HG02981 (cell line): ENCODE measurements at regions not wholly inside any gene's neighbourhood (a gene's known extent, or its start where the extent isn't known, plus 50 kb on each side); places are given as distances from the start of the nearest gene placed in this dataset.

Experiments used
- ATAC-seq: cut with Tn5 transposase; IDR thresholded peaks from one replicate; pipeline ENCODE4 v1.9.1; 2021; ENCODE audit warnings: mild to moderate bottlenecking, moderate library complexity; ENCODE audit not compliant: unreplicated experiment

- no peak for ATAC-seq
These were observed 398.3 kb downstream of the RFC3 start for GRCh38 chr13:34216256-34216655.

DNA sequence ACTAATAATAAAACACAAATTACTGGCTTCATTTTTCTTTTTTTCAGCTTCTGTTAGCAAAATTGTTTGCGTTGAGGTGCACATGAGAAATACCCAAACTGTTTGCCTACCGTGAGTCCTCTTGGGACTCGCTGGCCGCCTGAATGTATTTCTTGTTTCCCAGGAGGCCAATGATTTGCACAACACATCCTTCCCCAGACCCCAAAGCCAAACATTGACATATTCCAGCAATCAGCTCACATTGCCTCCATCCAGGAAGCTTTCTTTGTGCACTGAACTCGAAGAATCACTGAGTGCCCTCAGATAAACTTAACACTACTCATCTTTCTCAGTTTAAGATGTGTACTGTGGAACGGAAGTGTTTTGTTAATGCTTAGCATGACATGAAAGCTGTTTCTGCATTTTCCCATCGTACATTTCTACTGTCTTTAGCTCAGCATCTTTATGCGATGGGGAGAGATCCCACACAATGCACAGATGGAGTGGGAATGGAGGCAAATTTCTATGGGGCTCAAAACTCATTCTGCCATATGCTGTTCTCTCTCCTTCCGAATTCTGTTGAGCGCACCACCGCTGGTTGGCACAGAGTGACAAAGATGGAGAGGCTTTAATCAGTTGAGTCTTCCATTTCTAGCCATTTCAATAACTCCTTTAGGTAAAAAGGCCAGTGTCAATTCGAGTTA is 399.5 kb downstream of the RFC3 start:
- no peak for ATAC-seq

DNA sequence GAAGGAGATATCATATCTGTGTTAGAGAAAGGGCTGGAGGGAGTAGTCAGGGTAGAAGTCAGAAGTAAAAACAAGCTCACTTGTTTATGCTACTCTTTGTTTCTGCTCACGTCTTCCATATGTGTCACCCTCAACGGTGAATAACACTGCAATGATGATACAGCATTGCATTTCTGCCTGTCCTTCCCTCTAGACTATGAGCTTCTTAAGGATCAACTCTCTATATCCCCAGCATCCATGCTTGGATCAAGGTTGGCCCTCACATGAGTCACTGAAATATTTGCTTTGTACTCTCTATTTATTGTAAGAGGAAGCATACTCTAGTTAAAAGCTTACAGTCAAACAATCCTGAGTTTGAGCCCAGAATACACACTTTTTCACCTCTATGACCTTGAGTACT is 406.0 kb downstream of the RFC3 start:
- ATAC-seq = no peak

DNA sequence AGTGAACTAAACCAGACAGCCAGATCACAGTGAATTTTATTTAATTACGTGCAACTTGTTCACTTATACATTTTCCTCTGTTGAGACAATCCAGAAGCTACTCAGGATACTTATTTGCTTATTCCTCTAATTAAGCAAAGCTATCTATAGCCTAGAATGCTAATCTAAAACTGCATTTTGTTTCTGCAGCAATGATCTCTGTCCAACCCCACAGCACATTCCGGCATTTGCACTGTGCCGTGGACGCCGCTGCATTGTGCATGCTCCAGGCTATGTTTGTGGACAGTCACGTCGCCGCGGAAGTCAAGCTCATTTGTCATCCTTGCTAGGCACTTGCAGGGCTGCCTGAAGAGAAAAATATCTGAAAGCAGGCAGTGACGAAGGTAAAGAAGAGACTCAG is 406.9 kb downstream of the RFC3 start:
- ATAC-seq = no peak

DNA sequence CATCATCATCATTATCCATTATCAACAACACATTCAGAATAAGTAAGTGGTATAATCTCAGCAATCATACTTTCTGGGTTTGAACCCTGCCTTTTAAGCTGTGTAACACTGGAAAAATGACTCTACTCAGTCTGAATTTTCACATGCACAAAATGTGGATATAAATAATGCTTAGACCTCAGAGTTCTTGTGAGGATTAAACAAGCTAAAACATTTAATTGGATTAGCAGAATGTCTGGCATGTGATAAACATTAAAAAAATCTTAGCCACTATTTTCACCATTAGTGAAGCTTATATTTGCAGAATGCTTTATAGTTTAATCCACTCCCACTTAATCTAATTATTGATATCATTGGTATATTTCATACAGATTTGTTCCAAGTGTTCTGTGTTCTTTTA is 412.3 kb downstream of the RFC3 start:
- no peak for ATAC-seq

DNA sequence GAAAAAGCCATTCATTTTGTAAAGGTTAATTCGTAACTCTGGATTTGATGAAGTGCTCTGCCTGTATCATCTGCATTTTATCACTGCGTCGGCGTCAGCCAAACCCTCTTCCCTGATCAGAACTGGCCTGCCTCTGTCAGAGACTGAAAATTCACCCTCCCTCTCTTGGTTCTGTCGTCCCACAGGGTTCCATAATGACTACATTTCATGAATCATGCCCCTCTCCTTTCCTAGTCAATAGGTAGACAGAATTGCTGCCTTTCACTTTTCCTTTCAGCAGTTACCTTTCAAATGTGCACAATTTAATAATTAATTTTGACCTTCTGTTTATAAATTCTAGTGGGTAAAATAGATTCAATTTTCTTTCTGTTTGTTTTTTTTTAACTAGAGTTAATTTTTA is 423.4 kb downstream of the RFC3 start:
- no peak for ATAC-seq

DNA sequence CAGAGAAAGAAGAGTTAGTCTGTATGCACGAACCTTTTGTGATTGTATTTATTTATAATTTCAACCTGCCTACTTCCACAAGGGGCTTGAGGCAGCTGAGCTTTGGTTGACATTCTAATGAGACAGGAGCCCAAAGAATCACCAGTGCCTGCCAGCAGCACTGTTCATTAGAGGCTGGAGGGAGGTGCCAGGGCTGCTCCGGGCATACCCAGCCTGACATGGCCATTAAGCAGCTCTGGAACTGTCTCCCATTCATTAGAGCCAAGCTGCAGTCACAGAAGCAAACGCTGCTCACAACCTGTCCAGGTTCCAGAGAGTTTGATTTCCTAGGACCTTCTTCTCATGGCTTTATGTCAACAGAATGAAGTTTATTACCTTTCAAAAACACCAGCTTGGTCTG is 425.5 kb downstream of the RFC3 start:
- no peak for ATAC-seq

DNA sequence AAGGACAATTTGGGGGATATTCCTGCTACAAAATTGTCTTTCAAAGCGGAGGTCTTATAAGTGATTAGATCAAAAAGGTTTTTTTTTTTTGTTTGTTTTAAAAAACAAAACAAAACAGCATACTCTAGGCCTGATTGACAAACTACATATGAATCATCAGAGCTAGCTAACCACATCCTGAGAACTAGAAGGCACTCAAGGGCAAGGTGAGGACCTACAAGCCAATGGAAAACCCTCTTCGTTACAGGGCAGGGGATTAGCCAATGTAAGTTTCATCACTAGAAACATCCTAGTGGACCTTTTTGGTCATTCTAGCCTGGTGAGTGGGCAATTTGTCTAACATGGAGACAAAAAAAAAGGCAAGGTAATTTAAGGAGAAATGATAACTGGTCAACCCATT is 428.6 kb downstream of the RFC3 start:
- ATAC-seq = no peak

DNA sequence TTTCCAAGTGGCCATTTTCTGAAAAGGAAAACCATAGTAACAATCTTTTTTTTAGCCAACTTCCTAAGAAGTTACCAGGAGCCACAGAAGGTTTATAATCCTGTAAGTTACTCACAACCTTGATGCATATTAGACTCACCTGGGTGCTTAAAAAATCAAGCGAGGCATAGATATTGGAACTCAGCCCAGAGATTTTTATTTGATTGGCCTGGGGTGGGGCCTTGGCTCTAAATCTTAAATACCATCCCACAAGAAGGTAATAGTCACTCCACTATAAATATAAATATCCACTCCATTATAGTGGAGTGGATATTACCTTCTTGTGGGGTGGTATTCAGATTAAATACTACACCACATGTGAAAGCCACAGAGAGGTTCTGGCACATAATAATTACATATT is 429.6 kb downstream of the RFC3 start:
- ATAC-seq = no peak

- no peak for ATAC-seq
These were observed 431.6 kb downstream of the RFC3 start for GRCh38 chr13:34249546-34250039.

GRCh38 chr13:34250151-34250670 is 432.3 kb downstream of the RFC3 start:
- ATAC-seq = no peak

- no peak for ATAC-seq
These were observed 436.4 kb downstream of the RFC3 start for GRCh38 chr13:34254366-34254765.

- no peak for ATAC-seq
These were observed 437.8 kb downstream of the RFC3 start for GRCh38 chr13:34255711-34256110.

GRCh38 chr13:34256236-34256635 is 438.3 kb downstream of the RFC3 start:
- ATAC-seq = no peak

DNA sequence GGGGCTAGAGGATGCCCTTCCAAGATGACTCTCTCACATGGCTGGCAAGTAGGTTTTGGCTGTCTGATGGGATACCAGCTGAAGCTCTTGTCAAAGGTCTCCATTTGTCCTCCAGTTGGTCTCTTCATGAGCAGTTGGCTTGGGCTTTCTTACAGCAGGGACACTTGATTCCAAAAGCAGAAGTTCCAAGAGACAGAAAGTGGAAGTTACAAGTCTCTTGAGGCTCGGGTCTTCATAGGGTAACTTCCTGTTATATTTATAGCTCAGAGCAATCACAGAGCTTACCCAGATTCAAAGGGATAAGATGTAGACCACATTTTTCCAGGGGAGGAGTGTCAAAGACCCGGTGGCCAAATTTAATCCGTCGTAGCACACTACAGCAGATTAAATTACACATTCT is 440.0 kb downstream of the RFC3 start:
- ATAC-seq = no peak

DNA sequence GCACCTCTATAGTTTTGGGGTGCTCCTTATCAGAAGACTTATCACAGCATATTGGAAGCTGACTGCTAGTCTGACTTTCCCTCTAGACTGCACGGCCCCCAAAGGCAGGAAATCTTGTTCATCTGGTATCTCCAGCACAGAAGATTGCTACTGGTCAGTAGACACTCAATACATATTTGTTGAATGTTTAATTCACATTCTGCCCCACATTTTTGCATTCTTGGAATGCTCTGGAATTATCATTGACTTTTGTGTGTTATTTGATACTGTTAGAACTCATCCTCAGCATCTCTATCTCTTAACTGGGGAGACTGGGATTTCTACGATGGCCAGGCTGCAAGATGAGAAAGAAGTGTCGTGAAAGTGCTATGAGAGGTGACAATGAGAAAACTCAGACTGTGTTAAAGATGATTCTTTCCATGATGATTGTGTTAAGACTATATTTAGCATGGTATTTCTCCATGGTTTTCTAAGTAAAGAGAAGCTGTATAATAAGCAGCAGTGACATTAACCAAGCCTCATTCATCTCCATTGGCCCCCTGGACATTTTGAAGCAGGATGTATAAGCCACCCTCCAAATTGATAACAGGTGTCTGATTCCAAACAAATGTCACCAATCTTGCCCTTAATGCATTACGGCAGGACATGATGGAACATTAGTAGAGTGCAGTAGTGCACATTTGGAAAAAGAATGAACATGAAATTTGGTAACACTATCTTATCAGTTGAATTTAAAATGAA is 440.9 kb downstream of the RFC3 start:
- ATAC-seq = no peak

- ATAC-seq = no peak
These were observed 445.7 kb downstream of the RFC3 start for GRCh38 chr13:34263681-34264080.

DNA sequence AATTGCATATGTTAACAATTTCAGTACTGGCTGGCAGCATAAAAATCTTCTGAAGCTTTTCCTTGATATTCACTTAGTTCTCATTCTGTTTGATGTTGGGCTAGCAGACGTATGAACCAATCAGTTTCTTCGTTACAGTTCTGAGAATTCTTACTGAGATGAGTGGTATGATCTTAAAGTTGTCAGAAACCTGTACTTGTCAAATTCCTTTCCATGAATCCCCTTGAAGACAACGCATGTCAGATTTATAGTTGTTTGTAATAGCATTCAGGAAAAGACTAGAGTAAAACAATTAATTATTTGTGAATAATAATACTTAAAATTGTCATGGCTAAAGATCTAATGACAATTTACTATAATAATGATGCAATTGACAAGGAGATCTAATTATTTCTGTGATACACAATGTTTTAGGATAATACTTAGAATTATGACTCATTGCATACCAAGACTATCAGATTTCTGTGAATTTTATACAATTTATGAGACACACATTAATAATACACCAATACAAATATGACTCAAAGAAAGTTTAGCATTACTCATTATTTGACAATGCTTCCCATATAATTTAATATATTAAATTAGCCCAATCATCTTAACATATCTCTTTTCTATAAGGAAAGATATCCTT is 447.2 kb downstream of the RFC3 start:
- ATAC-seq = no peak

- ATAC-seq = no peak
These were observed 458.8 kb downstream of the RFC3 start for GRCh38 chr13:34276764-34277163.

DNA sequence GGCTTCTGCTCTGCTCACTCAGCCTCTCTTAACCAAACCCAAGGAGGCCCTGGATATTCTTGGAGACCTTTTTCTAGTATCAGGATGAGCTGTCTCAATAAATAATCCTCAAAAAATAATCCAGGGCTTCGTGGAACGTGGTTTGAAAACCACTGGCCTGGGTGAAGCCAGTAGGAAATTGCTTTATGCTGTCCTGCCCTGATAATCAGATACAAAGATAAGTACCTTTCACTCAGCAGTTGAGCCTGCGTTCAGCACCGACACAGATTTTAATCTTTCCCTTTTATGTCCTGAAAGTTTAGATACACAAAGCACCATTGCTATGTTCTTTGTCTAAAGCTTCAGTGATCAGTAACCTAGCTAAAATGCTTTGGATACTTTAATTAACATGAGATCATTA is 460.0 kb downstream of the RFC3 start:
- ATAC-seq = no peak

DNA sequence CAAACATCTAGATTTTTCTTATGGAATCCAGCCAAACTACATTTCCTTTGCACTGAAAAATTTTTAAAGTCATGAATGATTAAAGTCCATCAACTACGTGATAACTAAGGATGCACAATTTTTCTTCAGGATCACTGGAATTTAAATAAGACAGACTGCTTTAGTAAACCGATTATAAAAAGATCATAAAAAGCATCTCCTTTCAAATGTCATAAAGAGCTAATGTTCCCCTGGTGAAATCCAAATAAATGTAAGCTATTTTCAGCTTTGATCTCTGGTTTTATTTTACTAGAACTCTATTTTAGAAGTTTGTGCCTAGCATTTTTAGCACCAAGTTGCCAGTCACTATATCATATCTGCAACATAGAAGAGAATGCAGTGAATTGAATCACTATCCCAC is 460.8 kb downstream of the RFC3 start:
- no peak for ATAC-seq

DNA sequence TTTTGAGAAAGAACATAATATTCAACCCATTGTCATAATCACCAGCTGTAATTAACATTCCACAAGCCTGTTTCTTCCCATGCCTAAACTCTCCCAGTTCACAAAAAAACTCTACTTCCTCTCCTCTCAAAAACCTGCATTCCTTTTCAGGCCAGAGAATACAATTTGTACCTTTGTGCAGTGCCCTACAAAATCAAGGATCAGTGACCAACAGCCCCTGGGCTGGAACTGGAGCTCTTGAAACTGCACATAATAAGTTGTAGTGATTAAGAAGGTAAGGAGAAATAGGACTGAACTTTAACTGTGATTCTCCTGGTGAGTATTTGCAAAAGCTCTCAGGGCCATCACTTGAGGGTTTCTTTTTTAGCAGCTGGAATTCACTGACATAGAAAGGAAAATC is 472.7 kb downstream of the RFC3 start:
- no peak for ATAC-seq
